Panc1 (cell line): ENCODE measurements at regions not wholly inside any gene's neighbourhood (a gene's known extent, or its start where the extent isn't known, plus 50 kb on each side); places are given as distances from the start of the nearest gene placed in this dataset.

Source experiments
- ATAC-seq: fragments of 200-7000 bp; cut with Tn5 transposase; 2 replicates; pipeline ENCODE4 v1.9.1; 2020; ENCODE audit warnings: mild to moderate bottlenecking, moderate library complexity
- BruUV-seq: library from RNA; stranded (reverse); fragments of 400-500 nt; replicated peaks from 2 replicates; lab custom pipeline; 2021; lab: Mats Ljungman, UMichigan
- CTCF ChIA-PET: fragments of 300-600 bp; sonication (Branson Sonifier 250); formaldehyde crosslinking; loops from one replicate; lab custom pipeline; 2022; ENCODE audit warnings: antibody characterized with exemption; lab: Charles Lee
- POLR2A ChIA-PET: fragments of 300-600 bp; sonication (Branson Sonifier 250); formaldehyde crosslinking; loops from one replicate; lab custom pipeline; 2022; ENCODE audit warnings: antibody characterized with exemption; lab: Charles Lee
- DNase-seq: peaks from one replicate; pipeline ENCODE4 v3.0.0-alpha.2; 2010; ENCODE audit warnings: low read depth, low spot score
- H3K27ac ChIP-seq: 2 replicates; pipeline ENCODE4 v1.5.1; 2011; ENCODE audit warnings: mild to moderate bottlenecking, low read length, inconsistent platforms
- H3K27me3 ChIP-seq: fragments of 200-500 bp; sonication (Bioruptor generic); 2 replicates; pipeline ENCODE4 v1.6.0; 2014; ENCODE audit warnings: low read length, inconsistent platforms; ENCODE audit not compliant: control insufficient read depth, insufficient read depth
- H3K36me3 ChIP-seq: fragments of 200-500 bp; sonication (Bioruptor generic); 2 replicates; pipeline ENCODE4 v1.5.1; 2014; ENCODE audit warnings: inconsistent platforms, mild to moderate bottlenecking, low read length, moderate library complexity; ENCODE audit not compliant: control insufficient read depth, insufficient read depth
- H3K4me1 ChIP-seq: 2 replicates; pipeline ENCODE4 v1.5.1; 2011; ENCODE audit warnings: inconsistent platforms, mild to moderate bottlenecking, low read length, moderate library complexity; ENCODE audit not compliant: control insufficient read depth, insufficient read depth
- H3K4me3 ChIP-seq, 2 experiments: 2 replicates each; pipeline ENCODE4 v1.5.1; 2011 to 2012; ENCODE audit warnings: low read depth in 2 of 2, low read length in 2 of 2, mild to moderate bottlenecking in 2 of 2, inconsistent platforms in 1 of 2, moderate library complexity in 1 of 2
- H3K9me3 ChIP-seq: fragments of 200-500 bp; sonication (Bioruptor generic); 2 replicates; pipeline ENCODE4 v1.5.1; 2014; ENCODE audit warnings: low read depth, mild to moderate bottlenecking, inconsistent platforms, low read length, moderate library complexity; ENCODE audit not compliant: control insufficient read depth, insufficient read depth
- POLR2AphosphoS5 ChIP-seq: IDR thresholded peaks from 2 replicates; pipeline ENCODE4 v1.6.1; 2012; ENCODE audit warnings: mild to moderate bottlenecking, low read depth, low read length, moderate library complexity
- REST ChIP-seq, 2 experiments: IDR thresholded peaks; 2 replicates each; pipeline ENCODE4 v1.6.1; 2011 to 2012; ENCODE audit warnings: low read depth in 2 of 2, control low read depth in 1 of 2, low read length in 1 of 2, mild to moderate bottlenecking in 1 of 2, moderate library complexity in 1 of 2; ENCODE audit not compliant: insufficient read depth in 1 of 2
- SIN3A ChIP-seq: IDR thresholded peaks from 2 replicates; pipeline ENCODE4 v1.6.1; 2012; ENCODE audit warnings: low read depth, mild to moderate bottlenecking, low read length, moderate library complexity, borderline replicate concordance; ENCODE audit not compliant: insufficient read depth
- TCF7L2 ChIP-seq: IDR thresholded peaks from 2 replicates; pipeline ENCODE4 v1.6.1; 2011; ENCODE audit warnings: mild to moderate bottlenecking, low read depth, low read length, inconsistent platforms
- in situ Hi-C: cut with HindIII; loops from 2 replicates; pipeline ENCODE4 v1.10.0; 2016; ENCODE audit warnings: low sequenced_read_pairs, low pct_unique_long_range_greater_than_20kb
- intact Hi-C: fragments of 100-400 bp; cut with micrococcal nuclease; formaldehyde crosslinking; loops from one replicate; pipeline ENCODE4 v1.10.0; 2022; ENCODE audit not compliant: unreplicated experiment
- TF ChIP-seq, protein P1 (sequence below): fragments of 450-650 bp; IDR thresholded peaks from 2 replicates; pipeline ENCODE4 v1.5.1; 2017; ENCODE audit warnings: mild to moderate bottlenecking

DNA sequence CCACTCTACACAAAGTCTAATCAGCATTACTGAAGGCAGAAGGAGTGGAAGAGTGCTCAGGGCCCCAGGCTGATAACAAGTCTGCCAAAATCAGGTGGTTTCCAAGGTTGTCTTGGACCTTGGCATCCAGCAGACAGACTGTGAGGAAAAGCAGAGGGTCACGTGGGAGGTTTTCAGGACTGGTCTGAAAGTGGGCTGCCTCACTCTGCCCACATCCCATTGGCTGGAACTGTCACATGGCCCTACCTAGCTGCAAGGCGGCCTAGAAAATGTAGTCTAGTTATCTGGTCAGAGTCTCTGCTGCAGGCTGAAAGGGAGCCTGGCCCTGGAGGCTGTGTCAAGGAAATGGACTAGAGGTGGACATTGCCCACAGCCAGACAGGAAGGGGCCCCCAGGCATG is 310.7 kb upstream of the ASIC2 start:
- ChIA-PET CTCF (no interaction called here), POLR2A (no interaction called here)
- Histone ChIP-seq H3K27ac (no peak overlapping the region), H3K4me1 (no peaks in the 10 kb centered on the region), H3K36me3 (no peaks in the 10 kb centered on the region), H3K9me3 (no peaks in the 10 kb centered on the region), H3K4me3 (no peak overlapping the region), H3K27me3 (peaks cover 13% of the 10 kb centered on the region)
- in situ Hi-C loops: no loop called here
- no TSS peak for BruUV-seq
- intact Hi-C loops: no loop called here
- ATAC-seq (no peak), DNase-seq (no peak)
- TF ChIP-seq TCF7L2 (no peak), REST (IDR thresholded peaks at IDR 0.05; ENCODE audit: insufficient read depth in 1 of 2, low read depth in 2 of 2, low read length in 1 of 2) (no peak), SIN3A (no peak), POLR2AphosphoS5 (no peak)
- TF ChIP-seq, protein P1, sequence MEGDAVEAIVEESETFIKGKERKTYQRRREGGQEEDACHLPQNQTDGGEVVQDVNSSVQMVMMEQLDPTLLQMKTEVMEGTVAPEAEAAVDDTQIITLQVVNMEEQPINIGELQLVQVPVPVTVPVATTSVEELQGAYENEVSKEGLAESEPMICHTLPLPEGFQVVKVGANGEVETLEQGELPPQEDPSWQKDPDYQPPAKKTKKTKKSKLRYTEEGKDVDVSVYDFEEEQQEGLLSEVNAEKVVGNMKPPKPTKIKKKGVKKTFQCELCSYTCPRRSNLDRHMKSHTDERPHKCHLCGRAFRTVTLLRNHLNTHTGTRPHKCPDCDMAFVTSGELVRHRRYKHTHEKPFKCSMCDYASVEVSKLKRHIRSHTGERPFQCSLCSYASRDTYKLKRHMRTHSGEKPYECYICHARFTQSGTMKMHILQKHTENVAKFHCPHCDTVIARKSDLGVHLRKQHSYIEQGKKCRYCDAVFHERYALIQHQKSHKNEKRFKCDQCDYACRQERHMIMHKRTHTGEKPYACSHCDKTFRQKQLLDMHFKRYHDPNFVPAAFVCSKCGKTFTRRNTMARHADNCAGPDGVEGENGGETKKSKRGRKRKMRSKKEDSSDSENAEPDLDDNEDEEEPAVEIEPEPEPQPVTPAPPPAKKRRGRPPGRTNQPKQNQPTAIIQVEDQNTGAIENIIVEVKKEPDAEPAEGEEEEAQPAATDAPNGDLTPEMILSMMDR: no peak

- Histone ChIP-seq H3K27me3 (peaks cover 15% of the 10 kb centered on the region), H3K36me3 (no peaks in the 10 kb centered on the region), H3K4me1 (no peaks in the 10 kb centered on the region), H3K27ac (no peak overlapping the region), H3K4me3 (no peak overlapping the region), H3K9me3 (no peaks in the 10 kb centered on the region)
- CTCF ChIA-PET: no interaction called here
- no TSS peak for BruUV-seq
- intact Hi-C loops (no loop called here), in situ Hi-C loops (no loop called here)
- POLR2A ChIA-PET: no interaction called here
- TF ChIP-seq SIN3A (no peak), TCF7L2 (no peak), REST (IDR thresholded peaks at IDR 0.05; ENCODE audit: insufficient read depth in 1 of 2, low read depth in 2 of 2, low read length in 1 of 2) (no peak)
- TF ChIP-seq, protein P1: no peak
- ATAC-seq (no peak), DNase-seq (no peak)
These were observed 318.4 kb upstream of the ASIC2 start for GRCh38 chr17:33611532-33611931.
